SU-DHL-6 (cell line): ENCODE measurements at regions not wholly inside any gene's neighbourhood (a gene's known extent, or its start where the extent isn't known, plus 50 kb on each side); places are given as distances from the start of the nearest gene placed in this dataset.

Experiments used
- EZH2phosphoT487 ChIP-seq: fragments of 200-600 bp; sonication (generic), shearing (Covaris generic); conservative IDR thresholded peaks from 2 replicates; pipeline ENCODE4 v1.6.1; 2018; ENCODE audit warnings: mild to moderate bottlenecking, antibody characterized with exemption, low read length, moderate library complexity, mixed read lengths
- TF ChIP-seq, protein P1 (sequence below): fragments of 200-600 bp; sonication (generic); IDR thresholded peaks from one replicate; pipeline ENCODE4 v1.5.1; 2017; ENCODE audit warnings: antibody characterized with exemption, mild to moderate bottlenecking, low read length, moderate library complexity; ENCODE audit not compliant: insufficient read depth, poor library complexity, severe bottlenecking

DNA sequence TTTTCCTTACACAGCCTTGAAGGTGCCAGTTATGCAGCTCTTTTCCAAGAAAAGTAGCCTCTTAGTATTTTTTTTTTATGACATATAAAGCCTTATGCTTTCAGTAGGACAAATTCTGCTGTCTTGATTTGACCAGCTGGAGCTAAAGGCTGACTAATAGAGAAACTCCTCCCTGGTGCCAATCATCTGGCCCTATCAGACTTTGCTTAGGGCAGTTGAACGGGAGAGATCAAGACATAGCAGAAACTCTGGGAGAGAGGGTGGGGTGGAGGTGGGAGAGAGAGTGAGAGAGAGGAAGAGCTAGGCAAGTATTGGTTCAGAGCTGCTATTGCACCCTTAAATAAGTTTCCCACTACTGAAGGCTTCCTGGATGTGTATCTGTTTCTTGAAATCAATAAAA is 100.2 kb downstream of the SEC61B start:
- TF ChIP-seq, protein P1, sequence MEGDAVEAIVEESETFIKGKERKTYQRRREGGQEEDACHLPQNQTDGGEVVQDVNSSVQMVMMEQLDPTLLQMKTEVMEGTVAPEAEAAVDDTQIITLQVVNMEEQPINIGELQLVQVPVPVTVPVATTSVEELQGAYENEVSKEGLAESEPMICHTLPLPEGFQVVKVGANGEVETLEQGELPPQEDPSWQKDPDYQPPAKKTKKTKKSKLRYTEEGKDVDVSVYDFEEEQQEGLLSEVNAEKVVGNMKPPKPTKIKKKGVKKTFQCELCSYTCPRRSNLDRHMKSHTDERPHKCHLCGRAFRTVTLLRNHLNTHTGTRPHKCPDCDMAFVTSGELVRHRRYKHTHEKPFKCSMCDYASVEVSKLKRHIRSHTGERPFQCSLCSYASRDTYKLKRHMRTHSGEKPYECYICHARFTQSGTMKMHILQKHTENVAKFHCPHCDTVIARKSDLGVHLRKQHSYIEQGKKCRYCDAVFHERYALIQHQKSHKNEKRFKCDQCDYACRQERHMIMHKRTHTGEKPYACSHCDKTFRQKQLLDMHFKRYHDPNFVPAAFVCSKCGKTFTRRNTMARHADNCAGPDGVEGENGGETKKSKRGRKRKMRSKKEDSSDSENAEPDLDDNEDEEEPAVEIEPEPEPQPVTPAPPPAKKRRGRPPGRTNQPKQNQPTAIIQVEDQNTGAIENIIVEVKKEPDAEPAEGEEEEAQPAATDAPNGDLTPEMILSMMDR = no peak
- no peak for TF ChIP-seq EZH2phosphoT487
